Fibroblast of lung (primary cell): ENCODE measurements at regions not wholly inside any gene's neighbourhood (a gene's known extent, or its start where the extent isn't known, plus 50 kb on each side); places are given as distances from the start of the nearest gene placed in this dataset.

Experiments
- DNase-seq, 2 donors: peaks; one replicate each; pipeline versions ENCODE4 v3.0.0 to v3.0.0-alpha.2; 2010; ENCODE audit warnings: low read depth in 2 of 2
- H2AFZ ChIP-seq: 2 replicates; pipeline ENCODE4 v1.5.1; 2012; ENCODE audit warnings: low read length, control low read depth, inconsistent platforms
- H3K27ac ChIP-seq: 2 replicates; pipeline ENCODE4 v1.5.1; 2011; ENCODE audit warnings: low read length, control low read depth; ENCODE audit not compliant: insufficient read depth
- H3K27me3 ChIP-seq: 2 replicates; pipeline ENCODE4 v1.5.1; 2011; ENCODE audit warnings: mild to moderate bottlenecking, low read length; ENCODE audit not compliant: control insufficient read depth, insufficient read depth
- H3K36me3 ChIP-seq: 2 replicates; pipeline ENCODE4 v1.5.1; 2011; ENCODE audit warnings: low read length; ENCODE audit not compliant: control insufficient read depth, insufficient read depth
- H3K4me1 ChIP-seq: 2 replicates; pipeline ENCODE4 v1.5.1; 2011; ENCODE audit warnings: low read length; ENCODE audit not compliant: control insufficient read depth, insufficient read depth; ENCODE audit errors: extremely low read depth
- H3K4me2 ChIP-seq: 2 replicates; pipeline ENCODE4 v1.5.1; 2011; ENCODE audit warnings: low read length, control low read depth; ENCODE audit not compliant: insufficient read depth; ENCODE audit errors: extremely low read depth
- H3K4me3 ChIP-seq, 4 experiments: fragments of 200-600 bp in 1 of 4; sonication (generic) in 1 of 4; replicated peaks in 1 of 4; 2 replicates each; pipeline ENCODE4 v1.5.1; 2011 to 2016; ENCODE audit warnings: low read length in 4 of 4, low read depth in 3 of 4, mild to moderate bottlenecking in 3 of 4, control low read depth in 2 of 4, inconsistent platforms in 1 of 4, mixed read lengths in 1 of 4; ENCODE audit not compliant: insufficient read depth in 1 of 4; ENCODE audit errors: control extremely low read depth in 1 of 4
- H3K79me2 ChIP-seq: 2 replicates; pipeline ENCODE4 v1.5.1; 2012; ENCODE audit warnings: mild to moderate bottlenecking, low read length, inconsistent platforms; ENCODE audit not compliant: control insufficient read depth, insufficient read depth
- H3K9ac ChIP-seq: 2 replicates; pipeline ENCODE4 v1.5.1; 2011; ENCODE audit warnings: mild to moderate bottlenecking, low read length, control low read depth; ENCODE audit not compliant: insufficient read depth
- H3K9me3 ChIP-seq: 2 replicates; pipeline ENCODE4 v1.5.1; 2012; ENCODE audit warnings: low read depth, low read length; ENCODE audit not compliant: control insufficient read depth, insufficient read depth
- H4K20me1 ChIP-seq: 2 replicates; pipeline ENCODE4 v1.5.1; 2011; ENCODE audit warnings: low read length; ENCODE audit not compliant: control insufficient read depth, insufficient read depth; ENCODE audit errors: extremely low read depth
- EZH2 ChIP-seq: IDR thresholded peaks from 2 replicates; pipeline ENCODE4 v1.5.1; 2012; ENCODE audit warnings: low read length, control low read depth, mild to moderate bottlenecking; ENCODE audit errors: missing control alignments
- TF ChIP-seq, protein P1 (sequence below), 2 donors: IDR thresholded peaks in 1 of 2; conservative IDR thresholded peaks in 1 of 2; 1 replicate in 1 of 2; 2 replicates in 1 of 2; pipeline ENCODE4 v1.5.1; 2011 to 2012; ENCODE audit warnings: low read length in 2 of 2, control low read depth in 1 of 2, inconsistent platforms in 1 of 2, low read depth in 1 of 2, mild to moderate bottlenecking in 1 of 2

DNA sequence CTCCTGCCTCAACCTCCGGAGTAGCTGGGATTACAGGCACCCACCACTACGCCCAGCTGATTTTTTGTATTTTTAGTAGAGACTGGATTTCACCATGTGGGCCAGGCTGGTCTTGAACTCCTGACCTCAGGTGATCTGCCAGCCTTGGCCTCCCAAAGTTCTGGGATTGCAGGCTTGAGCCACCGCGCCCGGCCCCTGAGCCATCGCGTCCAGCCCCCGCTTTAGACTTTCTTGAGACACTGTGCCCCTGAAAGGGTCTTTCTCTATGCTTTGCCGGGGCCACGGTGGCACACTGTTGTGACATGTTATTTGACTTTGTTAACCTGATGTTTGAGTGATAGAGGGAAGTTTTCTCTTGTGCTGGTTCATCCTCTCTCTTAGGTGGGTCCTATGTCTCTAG lies 186.4 kb downstream of the BTG1 start:
- Histone ChIP-seq H3K9ac (no peak overlapping the region), H3K79me2 (no peaks in the 10 kb centered on the region), H3K36me3 (no peaks in the 10 kb centered on the region), H3K27ac (no peak overlapping the region), H3K9me3 (no peaks in the 10 kb centered on the region), H3K4me3 (no peak overlapping the region), H4K20me1 (no peaks in the 10 kb centered on the region), H3K4me1 (no peaks in the 10 kb centered on the region), H3K27me3 (no peaks in the 10 kb centered on the region), H3K4me2 (no peak overlapping the region), H2AFZ (no peak overlapping the region)
- DNase-seq, result no peak
- TF ChIP-seq EZH2, result no peak
- TF ChIP-seq, protein P1, sequence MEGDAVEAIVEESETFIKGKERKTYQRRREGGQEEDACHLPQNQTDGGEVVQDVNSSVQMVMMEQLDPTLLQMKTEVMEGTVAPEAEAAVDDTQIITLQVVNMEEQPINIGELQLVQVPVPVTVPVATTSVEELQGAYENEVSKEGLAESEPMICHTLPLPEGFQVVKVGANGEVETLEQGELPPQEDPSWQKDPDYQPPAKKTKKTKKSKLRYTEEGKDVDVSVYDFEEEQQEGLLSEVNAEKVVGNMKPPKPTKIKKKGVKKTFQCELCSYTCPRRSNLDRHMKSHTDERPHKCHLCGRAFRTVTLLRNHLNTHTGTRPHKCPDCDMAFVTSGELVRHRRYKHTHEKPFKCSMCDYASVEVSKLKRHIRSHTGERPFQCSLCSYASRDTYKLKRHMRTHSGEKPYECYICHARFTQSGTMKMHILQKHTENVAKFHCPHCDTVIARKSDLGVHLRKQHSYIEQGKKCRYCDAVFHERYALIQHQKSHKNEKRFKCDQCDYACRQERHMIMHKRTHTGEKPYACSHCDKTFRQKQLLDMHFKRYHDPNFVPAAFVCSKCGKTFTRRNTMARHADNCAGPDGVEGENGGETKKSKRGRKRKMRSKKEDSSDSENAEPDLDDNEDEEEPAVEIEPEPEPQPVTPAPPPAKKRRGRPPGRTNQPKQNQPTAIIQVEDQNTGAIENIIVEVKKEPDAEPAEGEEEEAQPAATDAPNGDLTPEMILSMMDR (conservative IDR thresholded peaks at IDR 0.05 in 1 of 2, IDR thresholded peaks at IDR 0.05 in 1 of 2; ENCODE audit: low read depth in 1 of 2, low read length in 2 of 2), result no peak

DNA sequence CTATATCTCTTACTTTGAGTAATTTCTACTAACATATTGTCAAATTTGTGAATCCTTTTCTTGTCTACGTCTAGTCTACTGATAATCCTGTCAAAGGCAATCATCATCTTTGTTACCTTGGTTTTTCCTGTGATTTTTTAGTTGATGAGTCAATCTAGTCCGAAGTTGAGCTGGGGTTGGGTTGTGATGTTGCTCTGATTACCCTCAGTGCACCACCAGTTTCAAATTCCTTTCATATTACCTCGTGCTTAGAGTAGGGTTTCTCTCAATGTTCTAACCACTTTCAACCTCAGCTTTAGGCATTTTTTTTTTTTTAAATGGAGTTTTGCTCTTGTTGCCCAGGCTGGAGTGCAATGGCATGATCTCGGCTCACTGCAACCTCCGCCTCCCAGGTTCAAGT lies 186.8 kb downstream of the BTG1 start:
- Histone ChIP-seq H3K4me3 (no peak overlapping the region), H3K36me3 (no peaks in the 10 kb centered on the region), H3K9me3 (no peaks in the 10 kb centered on the region), H3K79me2 (no peaks in the 10 kb centered on the region), H3K27ac (no peak overlapping the region), H4K20me1 (no peaks in the 10 kb centered on the region), H3K9ac (no peak overlapping the region), H3K27me3 (no peaks in the 10 kb centered on the region), H3K4me1 (no peaks in the 10 kb centered on the region), H2AFZ (no peak overlapping the region), H3K4me2 (no peak overlapping the region)
- peak; percentile 49 to 86 for DNase-seq
- TF ChIP-seq, protein P1 (conservative IDR thresholded peaks at IDR 0.05 in 1 of 2, IDR thresholded peaks at IDR 0.05 in 1 of 2; ENCODE audit: low read depth in 1 of 2, low read length in 2 of 2), result no peak
- no peak for TF ChIP-seq EZH2

DNA sequence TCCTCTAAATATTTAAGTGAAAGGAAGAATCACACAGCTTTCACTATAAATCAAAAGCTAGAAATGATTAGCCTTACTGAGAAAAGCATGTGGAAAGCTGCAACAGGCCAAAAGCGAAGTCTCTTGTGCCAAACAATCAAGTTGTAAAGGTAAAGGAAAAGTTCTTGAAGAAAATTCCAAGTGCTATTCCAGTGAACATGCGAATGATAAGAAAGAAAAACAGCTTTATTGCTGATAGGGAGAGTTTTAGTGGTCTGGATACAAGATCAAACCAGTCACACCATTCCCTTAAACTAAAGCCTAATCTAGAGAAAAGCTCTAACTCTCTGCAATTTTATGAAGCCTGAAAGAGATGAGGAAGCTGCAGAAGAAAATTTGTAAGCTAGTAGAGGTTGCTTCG lies 190.9 kb downstream of the BTG1 start:
- no peaks in the 10 kb centered on the region for H3K79me2 ChIP-seq
- H2AFZ ChIP-seq, result no peak overlapping the region
- no peak for DNase-seq
- H3K27me3 ChIP-seq, result no peaks in the 10 kb centered on the region
- no peaks in the 10 kb centered on the region for H3K9me3 ChIP-seq
- no peaks in the 10 kb centered on the region for H3K36me3 ChIP-seq
- H3K4me1 ChIP-seq, result no peaks in the 10 kb centered on the region
- H3K27ac ChIP-seq, result no peak overlapping the region
- H3K4me3 ChIP-seq, result no peak overlapping the region
- no peak overlapping the region for H3K9ac ChIP-seq
- H4K20me1 ChIP-seq, result no peaks in the 10 kb centered on the region
- TF ChIP-seq, protein P1 (conservative IDR thresholded peaks at IDR 0.05 in 1 of 2, IDR thresholded peaks at IDR 0.05 in 1 of 2; ENCODE audit: low read depth in 1 of 2, low read length in 2 of 2), result no peak
- no peak for TF ChIP-seq EZH2
- H3K4me2 ChIP-seq, result no peak overlapping the region
